HEK293T (cell line): ENCODE measurements at regions not wholly inside any gene's neighbourhood (a gene's known extent, or its start where the extent isn't known, plus 50 kb on each side); places are given as distances from the start of the nearest gene placed in this dataset.

Experiments
- CTCF ChIA-PET: fragments of 350-600 bp; formaldehyde crosslinking; extraction: SDS; loops from one replicate; lab custom pipeline; 2021; ENCODE audit warnings: antibody characterized with exemption, inconsistent platforms; lab: Yijun Ruan, JAX
- POLR2A ChIA-PET: fragments of 350-600 bp; formaldehyde crosslinking; extraction: SDS; loops from one replicate; lab custom pipeline; 2020; ENCODE audit warnings: antibody characterized with exemption, inconsistent platforms; lab: Yijun Ruan, JAX
- DNase-seq: peaks from one replicate; pipeline ENCODE4 v3.0.0; 2012; ENCODE audit warnings: mixed read lengths; ENCODE audit errors: extremely low spot score
- ARNT ChIP-seq: fragments of 450-650 bp; IDR thresholded peaks from 2 replicates; pipeline ENCODE4 v1.6.1; 2017; ENCODE audit warnings: mild to moderate bottlenecking
- BHLHE40 ChIP-seq: fragments of 450-650 bp; IDR thresholded peaks from 2 replicates; pipeline ENCODE4 v1.6.1; 2016; ENCODE audit warnings: mild to moderate bottlenecking, moderate library complexity, borderline replicate concordance
- CTBP1 ChIP-seq: fragments of 450-650 bp; IDR thresholded peaks from 2 replicates; pipeline ENCODE4 v1.6.1; 2016; ENCODE audit warnings: borderline replicate concordance
- ELF4 ChIP-seq: fragments of 450-650 bp; IDR thresholded peaks from 2 replicates; pipeline ENCODE4 v1.6.1; 2017; ENCODE audit warnings: antibody characterized with exemption
- FOXA1 ChIP-seq: fragments of 450-650 bp; IDR thresholded peaks from 2 replicates; pipeline ENCODE4 v1.6.1; 2016; ENCODE audit warnings: mild to moderate bottlenecking
- FOXK2 ChIP-seq: fragments of 450-650 bp; IDR thresholded peaks from 2 replicates; pipeline ENCODE4 v1.6.1; 2016; ENCODE audit warnings: mild to moderate bottlenecking
- FOXM1 ChIP-seq: fragments of 450-650 bp; IDR thresholded peaks from 2 replicates; pipeline ENCODE4 v1.6.1; 2017; ENCODE audit warnings: mild to moderate bottlenecking, borderline replicate concordance
- HDGF ChIP-seq: fragments of 450-650 bp; IDR thresholded peaks from 2 replicates; pipeline ENCODE4 v1.6.1; 2017; ENCODE audit warnings: antibody characterized with exemption, borderline replicate concordance
- L3MBTL2 ChIP-seq: fragments of 450-650 bp; conservative IDR thresholded peaks from 2 replicates; pipeline ENCODE4 v1.6.1; 2016; ENCODE audit warnings: mild to moderate bottlenecking
- LEF1 ChIP-seq: fragments of 450-650 bp; IDR thresholded peaks from 2 replicates; pipeline ENCODE4 v1.6.1; 2017; ENCODE audit warnings: mild to moderate bottlenecking, borderline replicate concordance
- NFRKB ChIP-seq: fragments of 450-650 bp; IDR thresholded peaks from 2 replicates; pipeline ENCODE4 v1.6.1; 2016; ENCODE audit warnings: mild to moderate bottlenecking, moderate library complexity
- SP1 ChIP-seq: fragments of 450-650 bp; IDR thresholded peaks from 2 replicates; pipeline ENCODE4 v1.6.1; 2017
- SUZ12 ChIP-seq: fragments of 450-650 bp; IDR thresholded peaks from 2 replicates; pipeline ENCODE4 v1.6.1; 2016; ENCODE audit warnings: mild to moderate bottlenecking
- TARDBP ChIP-seq: fragments of 450-650 bp; IDR thresholded peaks from 2 replicates; pipeline ENCODE4 v1.6.1; 2016
- ZNF384 ChIP-seq: fragments of 450-650 bp; IDR thresholded peaks from 2 replicates; pipeline ENCODE4 v1.6.1; 2016
- TF ChIP-seq, protein P1 (sequence below): fragments of 450-650 bp; IDR thresholded peaks from 2 replicates; pipeline ENCODE4 v1.6.1; 2016

DNA sequence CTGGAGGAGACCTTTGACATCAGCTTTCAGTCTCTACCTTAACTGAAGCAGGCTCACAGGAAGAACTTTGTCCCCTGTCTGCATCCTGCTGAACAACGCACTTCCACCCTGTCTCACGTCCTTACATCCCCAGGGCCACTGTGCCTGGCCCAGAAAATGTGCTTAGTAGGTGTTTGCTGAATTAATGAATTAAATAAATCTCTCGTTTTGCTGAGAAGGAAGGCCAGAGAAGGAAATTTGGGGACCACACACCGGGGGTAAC is 54.3 kb upstream of the CREB3L1 start:
- ChIA-PET POLR2A (no interaction called here), CTCF (no interaction called here)
- TF ChIP-seq FOXK2 (no peak), NFRKB (no peak), FOXA1 (no peak), FOXM1 (no peak), TARDBP (no peak), SP1 (no peak), HDGF (no peak), L3MBTL2 (no peak), SUZ12 (no peak), ELF4 (no peak), ARNT (no peak), CTBP1 (no peak), ZNF384 (no peak), LEF1 (no peak), BHLHE40 (no peak)
- TF ChIP-seq, protein P1, sequence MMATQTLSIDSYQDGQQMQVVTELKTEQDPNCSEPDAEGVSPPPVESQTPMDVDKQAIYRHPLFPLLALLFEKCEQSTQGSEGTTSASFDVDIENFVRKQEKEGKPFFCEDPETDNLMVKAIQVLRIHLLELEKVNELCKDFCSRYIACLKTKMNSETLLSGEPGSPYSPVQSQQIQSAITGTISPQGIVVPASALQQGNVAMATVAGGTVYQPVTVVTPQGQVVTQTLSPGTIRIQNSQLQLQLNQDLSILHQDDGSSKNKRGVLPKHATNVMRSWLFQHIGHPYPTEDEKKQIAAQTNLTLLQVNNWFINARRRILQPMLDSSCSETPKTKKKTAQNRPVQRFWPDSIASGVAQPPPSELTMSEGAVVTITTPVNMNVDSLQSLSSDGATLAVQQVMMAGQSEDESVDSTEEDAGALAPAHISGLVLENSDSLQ: no peak
- no peak for DNase-seq

DNA sequence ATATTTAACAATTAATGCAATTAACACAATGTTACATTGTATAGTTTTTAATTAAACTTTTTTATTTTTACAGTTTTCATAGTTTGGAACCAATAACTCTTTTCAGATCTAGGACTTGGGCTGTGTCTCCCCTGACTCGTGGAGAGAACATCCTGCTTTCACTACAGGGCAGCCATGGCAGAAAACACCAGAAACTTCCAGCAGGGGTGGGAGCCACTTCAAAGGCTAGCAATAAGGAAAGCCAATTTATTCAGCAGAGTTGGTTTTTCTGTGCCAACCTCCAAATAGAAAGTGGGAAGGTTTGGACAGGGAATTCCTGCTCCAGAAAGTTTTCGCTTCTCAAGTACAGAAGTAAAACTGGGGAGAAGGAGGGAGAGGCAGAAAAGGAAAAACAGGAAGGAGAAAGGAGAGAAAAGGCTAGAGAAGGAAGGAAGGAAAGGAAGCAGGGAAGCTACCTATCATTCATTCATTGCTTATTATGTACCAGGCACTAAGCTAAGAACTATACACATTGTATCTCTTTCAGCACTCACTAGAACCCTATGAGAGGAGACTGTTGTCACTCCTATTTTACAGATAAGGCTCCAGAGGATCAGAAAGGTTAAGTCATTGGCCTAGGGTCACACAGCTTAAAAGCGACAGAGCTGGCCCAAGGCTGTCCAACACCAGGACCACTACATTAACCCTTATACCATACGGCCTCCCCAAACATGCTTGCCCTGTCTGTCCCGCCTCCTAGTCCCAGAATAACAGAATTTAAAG is 54.8 kb upstream of the CREB3L1 start:
- ChIA-PET CTCF (interaction anchor here (0.6 kb wide), 1 partner anchor 10 kb away, joined by 3 read pairs; no protein-coding TSS in a partner anchor), POLR2A (no interaction called here)
- TF ChIP-seq HDGF (no peak), SP1 (no peak), NFRKB (no peak), FOXK2 (no peak), ARNT (no peak), LEF1 (no peak), L3MBTL2 (no peak), ZNF384 (no peak), BHLHE40 (no peak), ELF4 (no peak), CTBP1 (no peak), FOXM1 (no peak), SUZ12 (no peak), TARDBP (no peak), FOXA1 (no peak)
- TF ChIP-seq, protein P1: no peak
- DNase-seq: no peak

DNA sequence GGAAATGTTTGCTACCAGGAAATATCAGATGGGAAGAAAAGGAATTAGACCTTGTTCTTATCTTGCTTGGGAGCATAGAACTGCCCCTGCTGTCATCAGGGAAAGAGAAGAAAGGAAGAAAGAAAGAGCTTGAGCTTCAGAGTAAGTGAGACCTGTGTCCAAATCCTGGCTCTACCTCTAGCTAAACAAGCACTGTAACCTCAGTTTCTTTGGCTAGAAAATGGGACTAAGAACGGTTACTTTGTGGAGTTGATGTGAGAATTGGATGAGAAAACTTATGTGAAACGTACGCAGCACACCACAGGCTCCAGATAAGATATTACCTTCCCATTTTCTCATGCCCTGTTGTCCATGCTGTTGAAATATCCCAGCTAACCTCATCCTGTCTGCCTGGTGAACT is 57.1 kb upstream of the CREB3L1 start:
- no peak for DNase-seq
- TF ChIP-seq ARNT (no peak), FOXK2 (no peak), SP1 (no peak), BHLHE40 (no peak), LEF1 (no peak), TARDBP (no peak), NFRKB (no peak), L3MBTL2 (no peak), FOXM1 (no peak), CTBP1 (no peak), ELF4 (no peak)
- TF ChIP-seq, protein P1: no peak
- POLR2A ChIA-PET: no interaction called here

DNA sequence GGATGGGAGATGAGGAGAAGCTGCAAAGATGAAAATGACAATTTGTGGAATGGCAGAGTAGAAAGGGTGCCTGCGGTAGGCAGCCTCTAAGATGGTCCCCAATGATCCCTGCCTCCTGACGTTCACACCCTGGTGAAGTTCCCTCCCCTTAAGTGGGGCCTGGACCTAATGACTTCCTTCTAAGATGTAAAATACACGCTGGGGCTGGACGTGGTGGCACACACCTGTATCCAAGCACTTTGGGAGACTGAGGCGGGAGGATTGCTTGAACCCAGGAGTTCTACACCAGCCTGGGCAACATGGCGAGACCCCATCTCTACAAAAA is 60.7 kb upstream of the CREB3L1 start:
- TF ChIP-seq, protein P1: no peak
- TF ChIP-seq L3MBTL2 (no peak), LEF1 (no peak), HDGF (no peak), FOXM1 (no peak), FOXK2 (no peak), NFRKB (no peak), ARNT (no peak), TARDBP (no peak), SUZ12 (no peak), CTBP1 (no peak), ZNF384 (no peak), SP1 (no peak), FOXA1 (no peak), ELF4 (no peak), BHLHE40 (no peak)
- CTCF ChIA-PET: no interaction called here
- no peak for DNase-seq
- POLR2A ChIA-PET: no interaction called here

More for the DNA sequence above, 57.1 kb upstream of the CREB3L1 start:
- CTCF ChIA-PET: no interaction called here

DNA sequence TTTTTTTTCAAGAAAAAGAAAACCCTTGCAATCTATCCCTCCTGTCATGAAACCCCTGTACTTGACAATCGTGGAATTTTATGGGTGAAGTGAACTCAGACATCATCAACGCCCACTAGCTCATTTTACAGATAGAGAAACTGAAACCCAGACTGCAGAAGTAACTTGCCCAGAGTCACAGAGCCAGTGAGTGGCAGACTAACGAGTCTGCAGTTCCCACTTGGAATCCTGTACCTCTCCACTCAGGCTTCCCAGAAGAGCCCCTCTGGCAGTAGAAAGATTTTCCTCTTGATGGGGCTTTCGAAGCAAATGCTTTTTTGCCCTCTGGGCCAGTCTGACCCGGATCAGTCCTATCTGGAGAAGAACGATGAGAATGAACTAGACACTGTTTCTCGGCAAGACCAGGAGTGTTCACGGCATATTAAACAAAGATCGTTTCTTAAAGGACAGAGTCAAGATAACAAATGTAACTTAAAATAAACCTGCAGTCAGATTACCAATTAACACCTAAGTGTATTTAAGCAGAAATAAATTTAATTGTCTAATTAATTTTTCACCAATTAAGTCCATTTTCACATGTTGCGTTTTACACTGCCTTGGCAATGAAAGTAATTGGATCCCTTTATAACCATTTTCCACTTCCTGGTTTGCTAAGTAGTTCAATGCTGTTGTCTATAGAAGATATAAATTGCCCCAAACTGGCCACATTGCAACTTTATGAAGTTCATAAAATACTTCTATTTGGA is 61.3 kb upstream of the CREB3L1 start:
- ChIA-PET CTCF (interaction anchor here (1.0 kb wide), 1 partner anchor 9 kb away, joined by 3 read pairs; no protein-coding TSS in a partner anchor), POLR2A (interaction anchor here (0.7 kb wide), 1 partner anchor 23 kb away, joined by 6 read pairs; no protein-coding TSS in a partner anchor)
- DNase-seq: no peak
- TF ChIP-seq ZNF384 (no peak), ARNT (no peak), CTBP1 (no peak)
